DND-41 (cell line): ENCODE measurements at regions not wholly inside any gene's neighbourhood (a gene's known extent, or its start where the extent isn't known, plus 50 kb on each side); places are given as distances from the start of the nearest gene placed in this dataset.

Source experiments
- EZH2 ChIP-seq: IDR thresholded peaks from 3 replicates; pipeline ENCODE4 v1.6.1; 2012; ENCODE audit warnings: borderline replicate concordance, low read depth, mild to moderate bottlenecking, moderate library complexity, low read length, inconsistent platforms; ENCODE audit not compliant: severe bottlenecking
- TF ChIP-seq, protein P1 (sequence below): IDR thresholded peaks from 2 replicates; pipeline ENCODE4 v1.5.1; 2012; ENCODE audit warnings: borderline replicate concordance, low read length, moderate library complexity, mild to moderate bottlenecking; ENCODE audit not compliant: poor library complexity, severe bottlenecking; ENCODE audit errors: extremely low read depth

DNA sequence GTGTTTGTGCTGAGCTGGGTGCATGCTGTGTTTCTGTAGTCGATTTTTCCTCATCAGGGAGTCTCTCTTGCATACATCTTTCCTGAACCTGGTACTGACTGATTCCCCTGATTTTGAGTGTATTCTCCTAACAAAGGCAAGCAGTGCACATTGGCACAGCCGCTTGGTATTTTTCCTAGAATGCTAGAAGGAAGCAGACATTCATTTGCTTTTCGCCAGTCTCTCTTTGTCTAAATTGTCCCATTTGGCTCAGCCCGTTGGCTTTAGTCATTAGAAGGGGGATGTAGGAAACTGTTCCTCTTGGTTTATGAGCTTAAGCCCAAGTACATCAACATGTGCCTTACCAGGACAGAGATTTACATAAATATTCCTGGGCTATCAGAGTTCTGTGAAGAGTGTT lies 266.1 kb upstream of the TMTC4 start:
- TF ChIP-seq, protein P1, sequence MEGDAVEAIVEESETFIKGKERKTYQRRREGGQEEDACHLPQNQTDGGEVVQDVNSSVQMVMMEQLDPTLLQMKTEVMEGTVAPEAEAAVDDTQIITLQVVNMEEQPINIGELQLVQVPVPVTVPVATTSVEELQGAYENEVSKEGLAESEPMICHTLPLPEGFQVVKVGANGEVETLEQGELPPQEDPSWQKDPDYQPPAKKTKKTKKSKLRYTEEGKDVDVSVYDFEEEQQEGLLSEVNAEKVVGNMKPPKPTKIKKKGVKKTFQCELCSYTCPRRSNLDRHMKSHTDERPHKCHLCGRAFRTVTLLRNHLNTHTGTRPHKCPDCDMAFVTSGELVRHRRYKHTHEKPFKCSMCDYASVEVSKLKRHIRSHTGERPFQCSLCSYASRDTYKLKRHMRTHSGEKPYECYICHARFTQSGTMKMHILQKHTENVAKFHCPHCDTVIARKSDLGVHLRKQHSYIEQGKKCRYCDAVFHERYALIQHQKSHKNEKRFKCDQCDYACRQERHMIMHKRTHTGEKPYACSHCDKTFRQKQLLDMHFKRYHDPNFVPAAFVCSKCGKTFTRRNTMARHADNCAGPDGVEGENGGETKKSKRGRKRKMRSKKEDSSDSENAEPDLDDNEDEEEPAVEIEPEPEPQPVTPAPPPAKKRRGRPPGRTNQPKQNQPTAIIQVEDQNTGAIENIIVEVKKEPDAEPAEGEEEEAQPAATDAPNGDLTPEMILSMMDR = no peak
- TF ChIP-seq EZH2 = no peak
